ENCODE measurements at regions not wholly inside any gene's neighbourhood (a gene's known extent, or its start where the extent isn't known, plus 50 kb on each side); places are given as distances from the start of the nearest gene placed in this dataset.

DNA sequence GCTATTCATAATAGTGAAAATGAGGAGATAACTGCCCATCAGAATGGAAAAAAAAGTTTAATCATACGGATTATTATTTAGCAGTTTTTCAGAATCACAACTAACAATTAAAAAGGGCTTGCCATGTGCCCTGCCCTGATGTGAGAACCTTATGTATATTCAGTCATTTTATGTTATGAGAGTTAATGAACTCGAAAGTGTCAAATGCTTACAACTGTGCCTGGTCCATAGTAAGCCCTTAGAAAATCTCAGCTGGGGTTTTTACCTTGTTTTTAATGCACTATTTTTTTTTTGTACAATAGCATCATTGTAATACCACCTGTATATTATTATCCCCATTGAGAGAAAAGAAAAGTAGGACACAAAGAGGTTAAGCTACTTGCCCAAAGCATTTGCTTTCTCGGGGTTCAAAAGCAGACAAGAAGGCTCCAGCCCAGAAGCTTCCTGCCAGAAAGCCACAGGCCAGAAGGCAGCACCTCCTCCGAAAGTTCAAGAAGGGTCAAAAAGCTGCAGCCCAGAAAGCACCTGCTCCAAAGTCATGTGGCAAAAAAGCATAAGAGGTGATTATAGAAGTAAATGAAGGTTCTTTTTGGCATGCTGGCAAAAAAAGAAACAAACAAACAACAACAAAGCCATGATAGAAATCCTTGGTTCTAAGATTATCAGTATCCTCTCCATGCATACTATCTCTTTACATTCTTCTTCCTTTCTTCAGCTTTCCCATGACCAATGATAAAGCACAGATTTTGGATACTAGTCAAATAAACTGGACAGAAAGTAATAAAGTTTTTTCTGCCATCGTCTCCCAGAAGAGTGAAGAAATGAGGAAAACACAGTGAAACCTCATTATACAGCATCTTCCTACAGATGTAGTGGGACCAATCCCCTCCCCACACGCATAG lies 59.1 kb upstream of the NAP1L1 start:
- in situ Hi-C loops (cut with HindIII; ENCODE audit: low sequenced_read_pairs): no loop called here

GRCh38 chr12:76142305-76142704 lies 57.8 kb upstream of the NAP1L1 start:
- in situ Hi-C loops (cut with HindIII; ENCODE audit: low sequenced_read_pairs): no loop called here
- TF ChIP-seq, protein P1, sequence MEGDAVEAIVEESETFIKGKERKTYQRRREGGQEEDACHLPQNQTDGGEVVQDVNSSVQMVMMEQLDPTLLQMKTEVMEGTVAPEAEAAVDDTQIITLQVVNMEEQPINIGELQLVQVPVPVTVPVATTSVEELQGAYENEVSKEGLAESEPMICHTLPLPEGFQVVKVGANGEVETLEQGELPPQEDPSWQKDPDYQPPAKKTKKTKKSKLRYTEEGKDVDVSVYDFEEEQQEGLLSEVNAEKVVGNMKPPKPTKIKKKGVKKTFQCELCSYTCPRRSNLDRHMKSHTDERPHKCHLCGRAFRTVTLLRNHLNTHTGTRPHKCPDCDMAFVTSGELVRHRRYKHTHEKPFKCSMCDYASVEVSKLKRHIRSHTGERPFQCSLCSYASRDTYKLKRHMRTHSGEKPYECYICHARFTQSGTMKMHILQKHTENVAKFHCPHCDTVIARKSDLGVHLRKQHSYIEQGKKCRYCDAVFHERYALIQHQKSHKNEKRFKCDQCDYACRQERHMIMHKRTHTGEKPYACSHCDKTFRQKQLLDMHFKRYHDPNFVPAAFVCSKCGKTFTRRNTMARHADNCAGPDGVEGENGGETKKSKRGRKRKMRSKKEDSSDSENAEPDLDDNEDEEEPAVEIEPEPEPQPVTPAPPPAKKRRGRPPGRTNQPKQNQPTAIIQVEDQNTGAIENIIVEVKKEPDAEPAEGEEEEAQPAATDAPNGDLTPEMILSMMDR (IDR thresholded peaks at IDR 0.05; ENCODE audit: low read depth, low read length, missing control alignments): no peak
- no peak overlapping the region for H3K4me3 ChIP-seq (ENCODE audit: low read depth, low read length)
- DNase-seq (ENCODE audit: low read depth): no peak

More for the DNA sequence above, 59.1 kb upstream of the NAP1L1 start:
- no peak for DNase-seq (ENCODE audit: low read depth)
- H3K4me3 ChIP-seq (ENCODE audit: low read depth, low read length): no peak overlapping the region
- TF ChIP-seq, protein P1 (IDR thresholded peaks at IDR 0.05; ENCODE audit: low read depth, low read length, missing control alignments): no peak

DNA sequence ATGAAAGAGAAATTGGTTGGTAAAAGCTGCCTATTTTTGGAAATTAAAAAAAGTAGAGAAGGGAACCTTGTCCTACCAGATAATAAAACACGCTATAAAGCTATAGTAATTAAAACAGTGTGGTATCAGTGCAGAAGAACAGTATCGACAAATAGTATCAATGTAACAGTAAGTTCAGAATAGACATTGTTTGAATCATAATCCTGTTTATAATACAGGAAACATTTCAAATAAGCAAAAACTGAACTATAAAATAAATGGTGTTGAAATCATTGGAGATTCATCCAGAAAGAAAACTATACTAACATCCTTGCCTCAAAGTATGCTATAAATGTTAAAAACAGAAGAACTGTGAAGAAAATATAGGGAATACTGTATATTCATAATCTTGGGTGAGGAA lies 54.2 kb upstream of the NAP1L1 start:
- TF ChIP-seq, protein P1 (IDR thresholded peaks at IDR 0.05; ENCODE audit: low read depth, low read length, missing control alignments): no peak
- in situ Hi-C loops (cut with HindIII; ENCODE audit: low sequenced_read_pairs): no loop called here
- DNase-seq (ENCODE audit: low read depth): no peak
- H3K4me3 ChIP-seq (ENCODE audit: low read depth, low read length): no peak overlapping the region

DNA sequence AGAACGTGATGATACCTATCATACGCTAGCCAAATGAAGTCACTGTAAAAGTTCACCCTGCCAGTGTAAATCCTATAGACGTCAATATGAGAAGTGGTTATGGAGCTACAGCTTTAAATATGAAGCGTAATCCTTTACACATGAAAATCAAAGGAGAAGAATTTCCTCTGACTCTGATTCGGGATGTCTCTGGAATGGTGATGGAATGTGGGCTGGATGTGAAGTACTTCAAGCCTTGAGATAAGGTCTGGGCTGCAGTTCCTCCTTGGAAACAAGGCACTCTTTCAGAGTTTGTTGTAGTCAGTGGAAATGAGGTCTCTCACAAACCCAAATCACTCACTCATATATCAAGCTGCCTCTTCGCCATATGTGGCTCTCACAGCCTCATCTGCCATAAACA lies 53.1 kb upstream of the NAP1L1 start:
- no peak overlapping the region for H3K4me3 ChIP-seq (ENCODE audit: low read depth, low read length)
- TF ChIP-seq, protein P1 (IDR thresholded peaks at IDR 0.05; ENCODE audit: low read depth, low read length, missing control alignments): no peak
- no peak for DNase-seq (ENCODE audit: low read depth)
- in situ Hi-C loops (cut with HindIII; ENCODE audit: low sequenced_read_pairs): no loop called here

- H3K4me3 ChIP-seq (ENCODE audit: low read depth, low read length): no peak overlapping the region
- no peak for DNase-seq (ENCODE audit: low read depth)
- in situ Hi-C loops (cut with HindIII; ENCODE audit: low sequenced_read_pairs): no loop called here
- TF ChIP-seq, protein P1 (IDR thresholded peaks at IDR 0.05; ENCODE audit: low read depth, low read length, missing control alignments): no peak
Measured at GRCh38 chr12:76135456-76135855, 51.0 kb upstream of the NAP1L1 start.
